ENCODE measurements at regions not wholly inside any gene's neighbourhood (a gene's known extent, or its start where the extent isn't known, plus 50 kb on each side); places are given as distances from the start of the nearest gene placed in this dataset.

GRCh38 chr4:162510937-162511336, 347.1 kb upstream of the FSTL5 start:
- Histone ChIP-seq H4K8ac (ENCODE audit: extremely low read depth, insufficient read depth, low read length) (no peak overlapping the region), H3K23ac (ENCODE audit: insufficient read length) (no peak overlapping the region), H3K27ac (ENCODE audit: low read depth, low read length) (no peak overlapping the region), H2BK20ac (ENCODE audit: low read length) (no peak overlapping the region), H3K79me2 (ENCODE audit: control insufficient read depth in 1 of 2, insufficient read depth in 2 of 2, low read length in 2 of 2) (no peaks in the 10 kb centered on the region), H2AK5ac (ENCODE audit: low read depth, low read length) (no peak overlapping the region), H3K79me1 (ENCODE audit: low read depth, low read length) (no peaks in the 10 kb centered on the region), H4K5ac (ENCODE audit: insufficient read length, low read depth, low read length) (no peak overlapping the region), H2AFZ (ENCODE audit: low read length) (no peak overlapping the region), H3K27me3 (replicated peaks in 1 of 4; ENCODE audit: control insufficient read depth in 3 of 4, extremely low read depth in 1 of 4, insufficient read depth in 3 of 4, low read length in 3 of 4) (no peaks in the 10 kb centered on the region), H3K4me3 (ENCODE audit: extremely low read depth in 1 of 4, insufficient read depth in 2 of 4, low read depth in 3 of 4, low read length in 4 of 4) (no peak overlapping the region), H3K18ac (ENCODE audit: extremely low read depth, low read length) (no peak overlapping the region), H3K4me1 (replicated peaks in 1 of 4; ENCODE audit: control insufficient read depth in 3 of 4, insufficient read depth in 4 of 4, low read length in 3 of 4) (no peaks in the 10 kb centered on the region), H3K4ac (replicated peaks; ENCODE audit: insufficient read length, low read depth, low read length) (no peak overlapping the region), H2BK5ac (ENCODE audit: low read depth, low read length) (no peak overlapping the region), H2BK15ac (ENCODE audit: low read length) (no peak overlapping the region), H3K14ac (ENCODE audit: insufficient read length) (no peak overlapping the region), H3K9ac (replicated peaks in 1 of 4; ENCODE audit: extremely low read depth in 1 of 4, low read depth in 3 of 4, low read length in 3 of 4) (no peak overlapping the region; a peak in 1 of 7 replicates), H2BK120ac (replicated peaks; ENCODE audit: low read depth, low read length) (no peak overlapping the region), H3K4me2 (ENCODE audit: insufficient read depth in 1 of 2, low read depth in 2 of 2, low read length in 2 of 2) (no peak overlapping the region), H3K36me3 (ENCODE audit: control insufficient read depth in 2 of 4, insufficient read depth in 4 of 4, low read length in 3 of 4) (no peaks in the 10 kb centered on the region), H2BK12ac (ENCODE audit: low read depth, low read length) (no peak overlapping the region), H4K91ac (replicated peaks; ENCODE audit: insufficient read length, low read length) (no peak overlapping the region), H3K23me2 (ENCODE audit: low read depth, low read length) (no peaks in the 10 kb centered on the region), H3K56ac (replicated peaks; ENCODE audit: insufficient read length, low read depth, low read length) (no peak overlapping the region), H3K9me3 (ENCODE audit: insufficient read depth in 2 of 2, low read depth in 1 of 2, low read length in 1 of 2) (no peaks in the 10 kb centered on the region), H4K20me1 (replicated peaks in 1 of 2; ENCODE audit: control insufficient read depth in 1 of 2, insufficient read depth in 2 of 2, low read length in 2 of 2) (no peaks in the 10 kb centered on the region)
- POLR2A ChIA-PET (ENCODE audit: partially characterized antibody): no interaction called here
- 94% methylated on average over 3 of the region's 3 CpGs; no CpG with 5 or more reads in 1 of the 2 experiments for WGBS, 2 experiments (ENCODE audit: extremely low coverage in 1 of 2, insufficient coverage in 1 of 2, insufficient read length in 1 of 2, insufficient replicate concordance in 2 of 2, low coverage in 1 of 2, low lambda C conversion rate in 2 of 2, missing lambda C conversion rate in 1 of 2)
- DNase-seq (ENCODE audit: low read depth in 1 of 2, low spot score in 2 of 2): no peak
- CTCF ChIA-PET (ENCODE audit: partially characterized antibody): interaction anchor here (0.8 to 1.0 kb wide), 2 partner anchors 16 to 527 kb away, joined by 3 to 4 read pairs; no protein-coding TSS in a partner anchor
- FAIRE-seq: no peak
- TF ChIP-seq ATF2 (IDR thresholded peaks at IDR 0.05; ENCODE audit: low read length) (no peak), USF2 (IDR thresholded peaks at IDR 0.05; ENCODE audit: low read length) (no peak), BACH1 (IDR thresholded peaks at IDR 0.05; ENCODE audit: low read length) (no peak)

All from H1 (cell line).